ENCODE measurements at regions not wholly inside any gene's neighbourhood (a gene's known extent, or its start where the extent isn't known, plus 50 kb on each side); places are given as distances from the start of the nearest gene placed in this dataset.

DNA sequence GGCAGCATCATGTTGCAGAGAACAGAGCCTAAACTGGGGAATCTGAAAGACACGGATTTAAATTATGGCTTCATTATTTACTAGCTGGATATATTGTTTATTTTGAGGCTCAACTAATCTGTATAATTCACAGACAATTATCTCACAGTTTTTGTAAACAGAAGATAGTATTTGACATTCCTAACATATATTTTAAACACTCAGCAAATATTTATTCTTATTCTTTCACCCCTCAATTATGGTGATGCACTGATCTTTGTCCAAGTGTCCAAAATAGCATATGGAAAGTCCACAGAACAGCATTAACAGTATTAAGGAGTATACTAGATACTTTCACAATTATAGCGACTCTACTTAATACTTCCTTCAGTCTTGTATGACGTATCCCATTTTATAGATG lies 257.0 kb downstream of the ADGRG6 start:
- TF ChIP-seq POLR2A (IDR thresholded peaks at IDR 0.05) (no peak), POLR2AphosphoS5 (IDR thresholded peaks at IDR 0.05) (no peak)
- TF ChIP-seq, protein P1, sequence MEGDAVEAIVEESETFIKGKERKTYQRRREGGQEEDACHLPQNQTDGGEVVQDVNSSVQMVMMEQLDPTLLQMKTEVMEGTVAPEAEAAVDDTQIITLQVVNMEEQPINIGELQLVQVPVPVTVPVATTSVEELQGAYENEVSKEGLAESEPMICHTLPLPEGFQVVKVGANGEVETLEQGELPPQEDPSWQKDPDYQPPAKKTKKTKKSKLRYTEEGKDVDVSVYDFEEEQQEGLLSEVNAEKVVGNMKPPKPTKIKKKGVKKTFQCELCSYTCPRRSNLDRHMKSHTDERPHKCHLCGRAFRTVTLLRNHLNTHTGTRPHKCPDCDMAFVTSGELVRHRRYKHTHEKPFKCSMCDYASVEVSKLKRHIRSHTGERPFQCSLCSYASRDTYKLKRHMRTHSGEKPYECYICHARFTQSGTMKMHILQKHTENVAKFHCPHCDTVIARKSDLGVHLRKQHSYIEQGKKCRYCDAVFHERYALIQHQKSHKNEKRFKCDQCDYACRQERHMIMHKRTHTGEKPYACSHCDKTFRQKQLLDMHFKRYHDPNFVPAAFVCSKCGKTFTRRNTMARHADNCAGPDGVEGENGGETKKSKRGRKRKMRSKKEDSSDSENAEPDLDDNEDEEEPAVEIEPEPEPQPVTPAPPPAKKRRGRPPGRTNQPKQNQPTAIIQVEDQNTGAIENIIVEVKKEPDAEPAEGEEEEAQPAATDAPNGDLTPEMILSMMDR (IDR thresholded peaks at IDR 0.05) = no peak
